IMR-90 (cell line): ENCODE measurements at regions not wholly inside any gene's neighbourhood (a gene's known extent, or its start where the extent isn't known, plus 50 kb on each side); places are given as distances from the start of the nearest gene placed in this dataset.

Experiments used
- RFX5 ChIP-seq: IDR thresholded peaks from 2 replicates; pipeline ENCODE4 v1.8.0; 2012; ENCODE audit warnings: low read depth, mild to moderate bottlenecking, low read length, moderate library complexity
- TF ChIP-seq, protein P1 (sequence below): conservative IDR thresholded peaks from 2 replicates; pipeline ENCODE4 v1.5.1; 2012; ENCODE audit warnings: mild to moderate bottlenecking, low read depth, low read length, improper control_type of control experiment

DNA sequence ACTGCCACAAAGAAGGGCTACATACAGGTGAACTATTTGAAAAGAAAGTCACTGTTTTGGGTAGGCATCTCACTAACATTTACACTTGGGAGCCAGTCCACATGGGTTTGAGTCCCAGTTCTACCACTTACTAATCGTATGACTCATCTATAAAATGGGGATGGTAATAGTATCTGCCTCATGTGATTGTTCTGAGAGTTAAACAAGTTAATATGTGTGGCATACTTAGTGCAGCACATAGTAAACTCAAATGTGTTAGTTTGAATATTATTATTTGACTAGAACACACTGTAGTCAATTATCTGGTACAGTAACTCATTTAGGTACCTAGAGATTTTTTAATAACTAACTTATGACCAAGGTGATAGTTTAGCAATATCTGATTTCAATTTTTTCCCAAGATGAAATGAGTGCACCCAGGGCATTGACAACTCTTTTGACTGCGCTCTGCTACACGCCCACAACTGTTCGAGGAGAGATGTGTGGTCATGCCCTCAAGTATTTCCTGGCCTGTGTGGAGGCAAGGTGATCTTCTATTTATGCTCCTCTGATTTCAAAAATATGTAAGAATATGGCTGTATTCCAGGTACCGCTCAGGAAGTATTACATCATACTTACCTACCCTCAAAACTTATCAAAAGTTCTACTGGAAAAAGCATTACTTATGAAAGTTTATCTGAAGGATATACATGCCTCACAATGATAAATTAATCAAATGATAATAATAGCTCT lies 210.6 kb upstream of the EGLN3 start:
- TF ChIP-seq, protein P1, sequence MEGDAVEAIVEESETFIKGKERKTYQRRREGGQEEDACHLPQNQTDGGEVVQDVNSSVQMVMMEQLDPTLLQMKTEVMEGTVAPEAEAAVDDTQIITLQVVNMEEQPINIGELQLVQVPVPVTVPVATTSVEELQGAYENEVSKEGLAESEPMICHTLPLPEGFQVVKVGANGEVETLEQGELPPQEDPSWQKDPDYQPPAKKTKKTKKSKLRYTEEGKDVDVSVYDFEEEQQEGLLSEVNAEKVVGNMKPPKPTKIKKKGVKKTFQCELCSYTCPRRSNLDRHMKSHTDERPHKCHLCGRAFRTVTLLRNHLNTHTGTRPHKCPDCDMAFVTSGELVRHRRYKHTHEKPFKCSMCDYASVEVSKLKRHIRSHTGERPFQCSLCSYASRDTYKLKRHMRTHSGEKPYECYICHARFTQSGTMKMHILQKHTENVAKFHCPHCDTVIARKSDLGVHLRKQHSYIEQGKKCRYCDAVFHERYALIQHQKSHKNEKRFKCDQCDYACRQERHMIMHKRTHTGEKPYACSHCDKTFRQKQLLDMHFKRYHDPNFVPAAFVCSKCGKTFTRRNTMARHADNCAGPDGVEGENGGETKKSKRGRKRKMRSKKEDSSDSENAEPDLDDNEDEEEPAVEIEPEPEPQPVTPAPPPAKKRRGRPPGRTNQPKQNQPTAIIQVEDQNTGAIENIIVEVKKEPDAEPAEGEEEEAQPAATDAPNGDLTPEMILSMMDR: no peak
- no peak for TF ChIP-seq RFX5
